ENCODE measurements at regions not wholly inside any gene's neighbourhood (a gene's known extent, or its start where the extent isn't known, plus 50 kb on each side); places are given as distances from the start of the nearest gene placed in this dataset.

DNA sequence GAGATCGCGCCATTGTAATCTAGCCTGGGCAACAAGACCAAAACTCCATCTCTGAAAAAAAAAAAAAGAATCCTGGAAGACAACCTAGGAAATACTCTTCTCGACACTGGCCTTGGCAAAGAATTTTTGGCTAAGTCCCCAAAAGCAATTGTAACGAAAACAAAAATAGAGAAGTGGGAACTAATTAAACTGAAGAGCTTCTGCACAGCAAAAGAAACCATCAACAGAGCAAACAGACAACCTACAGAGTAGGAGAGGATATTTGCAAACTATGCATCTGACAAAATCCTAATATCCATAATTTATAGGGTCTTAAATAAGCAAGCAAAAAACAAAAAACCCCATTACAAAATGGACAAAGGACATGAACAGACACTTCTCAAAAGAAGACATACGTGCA is 76.5 kb upstream of the DUSP21 start:
- Histone ChIP-seq H3K9me3 (no peaks in the 10 kb centered on the region), H3K27me3 (no peaks in the 10 kb centered on the region), H3K4me3 (no peak overlapping the region), H3K4me1 (no peaks in the 10 kb centered on the region), H3K36me3 (no peaks in the 10 kb centered on the region), H3K27ac (no peak overlapping the region)
- TF ChIP-seq, protein P1, sequence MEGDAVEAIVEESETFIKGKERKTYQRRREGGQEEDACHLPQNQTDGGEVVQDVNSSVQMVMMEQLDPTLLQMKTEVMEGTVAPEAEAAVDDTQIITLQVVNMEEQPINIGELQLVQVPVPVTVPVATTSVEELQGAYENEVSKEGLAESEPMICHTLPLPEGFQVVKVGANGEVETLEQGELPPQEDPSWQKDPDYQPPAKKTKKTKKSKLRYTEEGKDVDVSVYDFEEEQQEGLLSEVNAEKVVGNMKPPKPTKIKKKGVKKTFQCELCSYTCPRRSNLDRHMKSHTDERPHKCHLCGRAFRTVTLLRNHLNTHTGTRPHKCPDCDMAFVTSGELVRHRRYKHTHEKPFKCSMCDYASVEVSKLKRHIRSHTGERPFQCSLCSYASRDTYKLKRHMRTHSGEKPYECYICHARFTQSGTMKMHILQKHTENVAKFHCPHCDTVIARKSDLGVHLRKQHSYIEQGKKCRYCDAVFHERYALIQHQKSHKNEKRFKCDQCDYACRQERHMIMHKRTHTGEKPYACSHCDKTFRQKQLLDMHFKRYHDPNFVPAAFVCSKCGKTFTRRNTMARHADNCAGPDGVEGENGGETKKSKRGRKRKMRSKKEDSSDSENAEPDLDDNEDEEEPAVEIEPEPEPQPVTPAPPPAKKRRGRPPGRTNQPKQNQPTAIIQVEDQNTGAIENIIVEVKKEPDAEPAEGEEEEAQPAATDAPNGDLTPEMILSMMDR (IDR thresholded peaks at IDR 0.05), result no peak
- TF ChIP-seq POLR2A (IDR thresholded peaks at IDR 0.05), result no peak
- intact Hi-C loops (cut with DNase I; ENCODE audit: low total_unique reads), result no loop called here
- no peak for DNase-seq

DNA sequence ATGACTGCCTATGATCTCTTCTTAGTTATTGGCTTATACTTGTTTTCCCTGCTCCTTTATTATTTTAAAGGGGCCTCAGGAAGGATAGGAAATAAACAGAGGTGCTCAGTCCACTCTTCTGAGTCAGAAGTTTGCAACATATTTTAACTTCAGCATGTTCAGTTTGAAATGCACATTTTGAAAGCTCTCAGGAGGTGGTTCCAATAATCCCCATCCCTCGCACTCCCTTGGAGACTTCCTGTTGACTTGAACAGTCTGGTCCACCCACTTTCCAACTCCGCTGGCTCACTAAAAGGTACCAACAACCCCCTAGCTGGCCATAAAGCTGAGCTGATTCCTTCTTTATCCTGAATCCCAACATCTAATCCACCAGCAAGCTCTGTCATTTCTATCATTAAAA is 78.3 kb upstream of the DUSP21 start:
- no peak for DNase-seq
- H3K36me3 ChIP-seq, result no peaks in the 10 kb centered on the region
- no peaks in the 10 kb centered on the region for H3K27me3 ChIP-seq
- TF ChIP-seq, protein P1 (IDR thresholded peaks at IDR 0.05), result no peak
- TF ChIP-seq POLR2A (IDR thresholded peaks at IDR 0.05), result no peak
- H3K4me3 ChIP-seq, result no peak overlapping the region
- intact Hi-C loops (cut with DNase I; ENCODE audit: low total_unique reads), result no loop called here
- H3K9me3 ChIP-seq, result no peaks in the 10 kb centered on the region
- no peak overlapping the region for H3K27ac ChIP-seq
- H3K4me1 ChIP-seq, result no peaks in the 10 kb centered on the region

DNA sequence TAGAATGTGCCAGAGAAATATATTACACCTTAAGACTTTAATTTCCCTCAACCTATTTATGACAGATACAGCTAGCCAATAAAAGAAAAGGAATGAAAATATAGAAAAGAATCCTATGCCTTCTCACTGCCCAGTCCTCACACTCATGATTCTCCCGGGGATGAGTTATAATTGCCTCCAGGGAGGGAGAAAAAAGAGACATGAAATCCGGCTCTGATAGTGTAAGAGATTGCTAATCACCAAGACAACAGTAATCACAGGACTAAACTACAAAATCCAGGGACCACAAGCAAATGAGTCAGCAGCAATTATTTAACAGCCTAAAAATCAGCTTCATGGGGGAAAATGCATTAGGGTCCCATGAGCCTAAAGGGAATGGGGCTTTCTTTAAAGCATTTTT is 95.9 kb upstream of the DUSP21 start:
- H3K9me3 ChIP-seq, result no peaks in the 10 kb centered on the region
- H3K27ac ChIP-seq, result no peak overlapping the region
- intact Hi-C loops (cut with DNase I; ENCODE audit: low total_unique reads), result no loop called here
- TF ChIP-seq, protein P1 (IDR thresholded peaks at IDR 0.05), result no peak
- no peak for TF ChIP-seq POLR2A (IDR thresholded peaks at IDR 0.05)
- no peak for DNase-seq
- H3K27me3 ChIP-seq, result peaks cover 0 to 3% of the 10 kb centered on the region in 2 donors
- no peaks in the 10 kb centered on the region for H3K4me1 ChIP-seq
- no peak overlapping the region for H3K4me3 ChIP-seq
- no peaks in the 10 kb centered on the region for H3K36me3 ChIP-seq

DNA sequence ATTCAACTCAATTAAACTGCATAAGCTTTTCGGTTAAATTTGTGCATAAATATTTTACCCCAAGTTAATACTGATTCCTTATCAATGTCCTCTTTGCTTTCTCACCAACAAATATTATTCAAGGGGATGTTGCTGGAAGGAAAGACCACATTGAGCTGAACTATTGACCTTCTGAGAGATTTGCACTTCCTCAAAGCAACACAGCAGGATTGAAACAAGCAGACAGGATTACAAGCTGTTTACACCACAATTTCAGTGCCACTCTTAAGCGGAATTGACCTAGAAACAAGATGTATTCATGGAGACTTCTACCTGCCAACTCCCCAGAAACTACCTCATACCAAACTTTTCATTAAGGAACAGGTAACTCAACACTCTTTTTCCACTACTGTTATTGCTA is 96.5 kb upstream of the DUSP21 start:
- TF ChIP-seq POLR2A (IDR thresholded peaks at IDR 0.05), result no peak
- TF ChIP-seq, protein P1 (IDR thresholded peaks at IDR 0.05), result no peak
- no peak overlapping the region for H3K4me3 ChIP-seq
- peaks cover 0 to 3% of the 10 kb centered on the region in 2 donors for H3K27me3 ChIP-seq
- H3K36me3 ChIP-seq, result no peaks in the 10 kb centered on the region
- no peak overlapping the region for H3K27ac ChIP-seq
- H3K9me3 ChIP-seq, result no peaks in the 10 kb centered on the region
- no peaks in the 10 kb centered on the region for H3K4me1 ChIP-seq
- intact Hi-C loops (cut with DNase I; ENCODE audit: low total_unique reads), result no loop called here
- no peak for DNase-seq

DNA sequence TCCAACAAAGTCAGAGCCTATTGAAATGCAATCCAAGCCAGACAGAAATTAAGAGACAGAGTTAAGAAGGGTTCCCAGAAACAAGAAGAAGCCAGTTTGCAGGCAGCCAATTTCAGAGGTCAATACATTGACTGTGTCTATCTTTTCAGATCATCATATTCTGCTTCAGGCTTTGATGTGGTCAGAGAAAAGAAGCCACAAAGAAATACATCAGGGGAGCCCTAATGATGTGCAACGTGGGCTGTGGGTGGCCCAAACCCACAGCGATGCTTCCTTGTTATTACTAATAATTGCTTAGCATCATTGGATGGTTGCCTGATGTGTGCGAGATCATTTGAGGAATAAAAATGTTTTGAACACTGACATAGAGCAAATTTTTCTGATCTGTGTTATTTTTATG is 99.0 kb upstream of the DUSP21 start:
- TF ChIP-seq POLR2A (IDR thresholded peaks at IDR 0.05), result no peak
- TF ChIP-seq, protein P1 (IDR thresholded peaks at IDR 0.05), result no peak
- Histone ChIP-seq H3K27ac (no peak overlapping the region), H3K36me3 (no peaks in the 10 kb centered on the region), H3K4me3 (no peak overlapping the region), H3K27me3 (peaks cover 0 to 3% of the 10 kb centered on the region in 2 donors), H3K4me1 (no peaks in the 10 kb centered on the region), H3K9me3 (no peaks in the 10 kb centered on the region)
- DNase-seq, result no peak
- intact Hi-C loops (cut with DNase I; ENCODE audit: low total_unique reads), result no loop called here
